GM23248 (cell line): ENCODE measurements at regions not wholly inside any gene's neighbourhood (a gene's known extent, or its start where the extent isn't known, plus 50 kb on each side); places are given as distances from the start of the nearest gene placed in this dataset.

Experiments
- EZH2 ChIP-seq: fragments of 200-600 bp; sonication (generic); IDR thresholded peaks from 2 replicates; pipeline ENCODE4 v1.6.1; 2018; ENCODE audit warnings: antibody characterized with exemption, mild to moderate bottlenecking; ENCODE audit not compliant: insufficient read depth, poor library complexity, severe bottlenecking
- EZH2phosphoT487 ChIP-seq: fragments of 200-600 bp; sonication (generic); IDR thresholded peaks from 2 replicates; pipeline ENCODE4 v1.6.1; 2018; ENCODE audit warnings: antibody characterized with exemption, moderate library complexity, mild to moderate bottlenecking, low read depth; ENCODE audit not compliant: insufficient read depth

DNA sequence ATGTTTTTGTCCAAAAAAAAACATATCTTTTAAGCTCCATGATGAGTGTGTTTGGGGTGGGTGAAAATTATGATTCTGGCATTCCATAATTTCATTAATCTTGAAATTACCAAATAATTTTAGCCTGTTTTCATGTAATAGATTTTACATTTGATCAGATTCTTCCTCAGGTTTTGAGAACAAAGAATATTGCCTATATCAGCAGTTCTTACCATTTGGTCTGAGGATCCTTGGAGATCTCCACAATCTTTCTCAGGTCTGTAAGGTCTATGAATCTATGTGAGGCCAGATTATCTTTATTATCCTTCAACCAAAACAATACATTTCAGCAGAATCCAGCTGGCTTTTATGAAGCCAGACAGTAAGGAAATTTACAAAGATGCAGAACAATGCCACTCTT, 373.3 kb upstream of the E2F7 start:
- TF ChIP-seq EZH2 (no peak), EZH2phosphoT487 (no peak)
